Hematopoietic multipotent progenitor cell treated with erythropoietin and hydrocortisone succinate and interleukin-3 and kit ligand, for 17 days (in vitro differentiated cells): ENCODE measurements at regions not wholly inside any gene's neighbourhood (a gene's known extent, or its start where the extent isn't known, plus 50 kb on each side); places are given as distances from the start of the nearest gene placed in this dataset.

ENCODE experiments used
- DNase-seq: peaks from one replicate; pipeline ENCODE4 v3.0.0-alpha.2; 2015; ENCODE audit warnings: low spot score

- no peak for DNase-seq
Measured at GRCh38 chr5:6236170-6236793, 142.1 kb downstream of the MED10 start.

DNA sequence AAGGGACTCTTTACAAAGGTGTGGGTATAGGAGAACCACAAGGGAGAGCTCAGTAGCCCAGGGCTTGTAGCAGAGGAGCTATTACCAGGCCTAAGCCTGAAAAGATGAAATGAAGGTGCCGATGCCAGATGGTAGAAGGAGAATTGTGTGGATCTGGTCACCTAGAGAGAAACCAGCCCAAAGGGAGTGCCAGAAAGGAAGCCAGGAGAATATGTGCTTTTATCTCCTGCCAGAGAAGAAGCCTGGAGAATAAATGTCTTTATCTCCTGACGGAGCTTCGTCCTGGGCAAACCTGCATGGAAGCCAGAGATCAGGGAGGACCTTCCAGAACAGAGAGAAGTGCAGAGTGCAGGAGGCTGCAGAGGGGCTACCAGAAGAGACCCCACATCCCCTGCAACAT is 142.6 kb downstream of the MED10 start:
- DNase-seq, result no peak

DNA sequence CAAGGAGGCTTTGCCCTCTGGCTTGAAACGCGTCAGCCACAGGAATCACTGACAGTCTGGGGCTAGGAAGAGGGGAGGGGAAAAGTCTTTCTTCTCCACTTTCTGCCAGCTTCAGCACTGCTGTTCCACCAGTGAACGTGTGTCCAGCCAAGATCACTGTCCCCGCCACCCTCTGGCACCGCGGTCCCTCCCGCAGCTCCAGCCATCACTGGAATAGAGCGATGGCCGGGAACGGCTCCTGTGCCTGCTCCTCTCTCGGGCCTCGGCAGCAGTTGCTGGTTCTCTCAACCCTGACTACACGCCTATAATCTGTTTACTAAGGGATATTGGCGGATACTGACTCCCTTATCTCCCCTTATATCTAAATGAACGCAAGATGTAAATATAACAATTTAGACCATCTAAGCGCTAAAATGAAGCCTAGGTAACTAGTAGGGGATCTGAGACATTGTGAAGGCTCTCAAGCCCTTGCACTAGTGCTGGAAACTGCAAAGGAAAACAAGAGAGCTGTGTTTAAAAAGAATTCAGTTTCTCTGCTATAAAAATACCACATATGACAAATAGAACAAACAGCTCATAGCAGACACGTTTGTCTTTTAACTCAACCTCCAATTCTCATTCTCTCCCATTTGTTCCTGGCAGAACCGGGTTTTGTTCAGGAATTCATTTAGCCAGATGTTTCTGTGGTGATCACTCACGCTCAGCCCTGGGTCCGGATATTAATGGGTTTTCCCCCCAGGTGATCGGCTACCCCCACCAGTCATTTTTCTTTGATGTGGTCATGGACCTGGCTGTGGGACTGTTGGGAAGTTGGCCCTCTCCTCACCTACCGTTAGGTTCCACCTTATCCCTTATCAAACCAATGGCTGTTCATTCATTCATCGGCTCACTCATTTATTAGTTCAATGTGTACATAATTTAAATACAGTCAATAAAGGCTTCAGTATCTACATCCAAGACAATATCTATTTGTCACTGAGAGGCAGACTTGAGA is 149.8 kb downstream of the MED10 start:
- no peak for DNase-seq

GRCh38 chr5:6225121-6225607 is 153.2 kb downstream of the MED10 start:
- DNase-seq, result no peak

- no peak for DNase-seq
Measured at GRCh38 chr5:6224406-6224805, 153.9 kb downstream of the MED10 start.

DNA sequence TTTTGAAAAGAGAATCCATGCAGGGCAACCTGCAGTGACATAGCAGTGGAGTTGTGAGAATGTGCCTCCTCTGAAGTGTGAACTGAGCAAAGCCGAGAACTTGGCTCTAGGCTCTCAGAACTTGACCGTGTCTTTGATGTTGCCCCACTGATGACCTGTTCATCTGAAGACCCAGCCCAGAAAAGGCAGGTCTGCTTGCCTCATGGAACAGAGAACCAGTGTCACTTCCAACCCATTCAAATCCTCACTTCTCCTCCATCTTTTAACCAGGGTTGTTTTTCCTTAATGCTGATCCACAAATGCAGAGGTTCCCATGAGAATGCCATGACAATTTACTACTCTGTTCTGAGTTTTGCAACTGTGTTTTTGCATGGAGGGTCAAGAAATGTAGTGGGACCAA is 155.4 kb downstream of the MED10 start:
- DNase-seq, result no peak

- DNase-seq, result no peak
Measured at GRCh38 chr5:6222121-6222520, 156.2 kb downstream of the MED10 start.

- no peak for DNase-seq
Measured at GRCh38 chr5:6221141-6221626, 157.2 kb downstream of the MED10 start.

DNA sequence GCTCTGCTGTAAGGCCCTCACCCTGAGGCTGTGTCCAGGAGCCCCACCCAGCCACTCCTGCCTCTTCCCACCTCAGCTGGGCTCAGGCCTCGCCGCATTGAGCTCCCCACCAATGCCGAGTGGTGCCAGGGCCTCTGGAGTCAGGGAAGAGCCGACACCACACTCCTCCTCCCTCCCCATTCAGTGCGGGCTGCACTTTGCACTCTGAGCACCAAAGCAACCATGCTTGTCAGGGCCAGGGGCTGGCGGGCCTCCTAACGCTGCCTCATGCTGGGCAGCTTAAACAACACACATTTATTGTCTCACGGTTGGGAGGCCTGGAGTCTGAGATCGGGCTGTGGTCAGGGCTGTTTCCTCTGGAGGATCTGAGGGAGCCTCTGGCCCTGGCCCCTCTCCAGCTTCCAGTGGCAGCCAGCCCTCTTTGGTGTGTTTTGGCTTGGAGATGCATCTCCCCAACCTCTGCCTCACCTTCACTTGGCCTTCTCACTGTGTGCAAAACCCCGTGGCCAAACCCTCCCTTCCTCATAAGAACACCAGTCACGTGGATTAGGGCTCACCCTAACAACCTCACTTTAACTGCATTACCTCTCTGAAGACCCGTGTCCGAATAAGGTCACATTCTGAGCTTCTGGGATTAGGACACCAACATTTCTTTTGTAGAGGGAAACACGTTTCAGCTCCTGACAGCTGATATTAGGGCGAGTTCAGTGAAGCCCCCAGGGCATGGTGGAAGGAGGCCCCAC is 157.8 kb downstream of the MED10 start:
- DNase-seq, result no peak

- no peak for DNase-seq
Measured at GRCh38 chr5:6218517-6218916, 159.8 kb downstream of the MED10 start.

- DNase-seq, result no peak
Measured at GRCh38 chr5:6218116-6218515, 160.2 kb downstream of the MED10 start.

DNA sequence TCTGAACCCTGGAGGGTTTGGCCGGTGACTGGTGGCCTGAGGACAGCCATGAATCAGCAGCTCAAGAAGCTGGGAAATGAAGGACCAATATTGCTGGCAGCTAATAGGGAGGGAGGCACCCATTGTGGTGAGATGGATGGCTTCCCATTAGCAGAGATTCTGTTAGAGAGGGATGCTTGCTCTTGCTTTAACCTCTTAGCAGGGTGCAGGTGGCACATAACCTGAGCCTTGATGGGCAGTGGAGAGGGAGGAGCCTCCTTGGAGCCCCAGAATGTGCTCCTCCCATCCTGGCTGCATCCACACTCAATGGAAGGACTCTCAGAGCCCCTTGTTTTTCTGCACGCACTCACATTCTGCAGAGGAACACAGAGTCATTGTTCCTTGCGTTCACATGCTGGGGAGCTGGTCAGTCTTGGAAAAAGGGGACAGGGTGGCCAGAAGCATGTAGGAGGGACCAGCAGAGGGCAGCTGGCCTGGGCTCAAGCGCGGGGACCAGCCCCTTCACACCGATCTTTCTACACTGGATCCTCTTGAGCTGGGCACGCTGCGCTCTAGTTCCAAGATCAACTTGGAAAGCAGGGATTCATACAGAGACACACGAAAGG is 161.8 kb downstream of the MED10 start:
- DNase-seq, result no peak

GRCh38 chr5:6215891-6216290 is 162.5 kb downstream of the MED10 start:
- DNase-seq, result no peak

- DNase-seq, result no peak
Measured at GRCh38 chr5:6212244-6212643, 166.1 kb downstream of the MED10 start.

DNA sequence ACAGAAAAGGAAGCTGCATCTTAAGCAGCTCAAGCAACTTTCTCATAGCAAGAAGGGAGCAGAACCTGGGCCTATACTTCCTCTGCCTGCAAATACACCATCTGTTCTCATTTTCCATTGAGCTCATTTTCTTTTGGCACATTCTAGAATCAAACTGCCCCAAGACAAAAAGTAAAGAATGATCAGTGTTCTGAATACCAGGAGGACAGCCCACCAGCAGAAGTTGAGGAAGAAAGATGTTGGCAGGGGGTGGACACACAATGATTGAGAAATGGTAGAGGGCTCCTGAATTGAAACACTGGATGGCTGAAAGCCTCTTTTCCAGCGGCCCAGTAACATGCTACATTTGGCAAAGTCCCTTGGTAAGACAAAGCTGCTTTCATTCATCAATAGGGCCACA is 171.8 kb downstream of the MED10 start:
- DNase-seq, result no peak

DNA sequence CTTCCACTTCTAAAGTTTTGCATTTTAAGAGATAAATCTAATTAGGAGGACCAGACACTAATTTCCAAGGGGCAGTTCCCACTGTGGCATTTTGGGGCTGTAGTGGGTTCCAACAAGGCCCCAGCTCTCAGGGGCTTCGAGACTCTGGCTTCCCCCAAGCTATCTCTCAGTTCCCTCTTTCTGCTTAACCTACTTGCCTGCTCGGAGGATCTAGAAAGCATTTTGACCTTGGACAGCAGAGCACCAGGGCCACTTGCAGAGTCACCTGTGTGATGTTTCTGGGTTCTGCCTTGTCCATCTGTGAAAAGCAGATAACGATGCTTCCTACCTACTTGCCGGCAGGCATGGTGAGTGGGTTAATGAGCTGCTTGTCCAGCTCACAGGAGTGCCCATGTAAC is 175.4 kb downstream of the MED10 start:
- no peak for DNase-seq

DNA sequence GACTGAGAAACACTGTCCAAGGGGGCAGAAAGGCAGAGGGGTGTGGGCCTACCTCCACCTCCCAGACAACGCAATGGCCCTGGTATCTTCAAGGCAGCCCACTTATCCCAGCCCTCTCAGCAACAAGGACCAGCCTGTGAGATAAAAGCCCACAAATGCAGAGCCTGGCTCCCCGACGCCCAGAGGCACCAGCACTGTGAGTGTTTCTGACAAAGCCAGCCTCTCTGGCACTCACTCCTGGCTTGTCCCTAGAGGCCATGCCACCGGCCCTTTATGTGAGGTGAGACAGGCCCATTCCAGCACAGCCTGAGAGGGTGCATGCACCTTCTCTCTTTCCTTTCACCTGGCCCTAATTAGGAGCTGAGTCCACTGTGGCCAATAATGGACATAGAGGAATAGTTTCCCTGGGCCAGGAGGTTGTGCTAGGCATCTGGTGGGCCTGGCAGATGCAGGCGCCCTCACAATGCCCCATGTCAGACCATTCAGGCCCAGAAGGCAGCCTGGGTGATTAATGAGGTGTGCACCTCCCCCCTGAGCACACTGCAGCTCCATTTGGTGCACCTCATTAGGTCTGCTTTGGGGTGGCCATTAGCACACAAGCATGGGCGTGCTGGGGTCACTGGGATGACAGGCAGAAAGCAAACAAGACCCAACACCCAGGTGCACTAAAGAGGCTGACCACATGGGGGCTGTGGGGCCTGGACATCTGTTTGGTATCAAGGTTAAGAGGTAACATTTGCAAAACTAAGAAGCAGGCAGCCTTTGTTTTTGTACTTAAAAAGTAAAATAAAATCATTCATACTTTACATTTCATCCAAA is 176.0 kb downstream of the MED10 start:
- no peak for DNase-seq

DNA sequence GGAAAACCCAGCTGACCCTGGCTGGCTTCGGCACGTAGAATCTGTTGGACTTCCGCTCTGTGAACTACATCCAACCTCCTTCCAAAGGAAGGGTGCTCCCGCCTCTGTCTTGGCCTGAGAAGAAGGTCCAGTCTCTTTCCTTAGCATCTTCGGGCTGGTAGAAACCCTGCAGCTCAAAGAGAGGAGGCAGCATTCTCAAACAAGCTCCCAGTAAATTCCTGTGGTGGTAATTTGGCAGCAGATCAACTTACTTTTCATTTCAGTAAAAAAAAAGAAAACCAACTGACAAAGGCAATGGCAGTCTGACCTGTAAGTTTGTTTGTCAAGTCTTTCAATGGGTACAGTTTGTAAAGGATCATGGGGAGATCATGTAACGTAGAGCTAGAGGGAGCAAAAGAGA is 176.7 kb downstream of the MED10 start:
- no peak for DNase-seq

DNA sequence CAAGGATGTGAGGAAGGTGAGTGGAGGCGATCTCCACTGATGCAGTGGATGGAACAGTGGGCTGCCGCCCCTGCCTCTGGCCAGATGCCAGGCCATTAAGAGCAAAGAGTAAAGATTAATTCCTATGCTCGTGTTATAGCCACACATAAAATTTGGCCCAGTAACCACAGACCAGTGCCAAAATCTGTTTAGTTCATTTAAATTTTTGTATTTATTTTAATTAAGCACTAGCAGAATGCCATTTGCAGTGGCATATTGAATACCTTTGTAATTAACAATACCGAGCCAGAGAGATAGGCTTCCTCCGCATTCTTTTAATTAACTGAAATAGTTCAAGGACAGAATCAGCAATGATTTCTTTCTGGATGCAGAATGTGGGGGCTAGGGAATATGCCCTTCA is 179.8 kb downstream of the MED10 start:
- no peak for DNase-seq

GRCh38 chr5:6197427-6197826 is 180.9 kb downstream of the MED10 start:
- no peak for DNase-seq

DNA sequence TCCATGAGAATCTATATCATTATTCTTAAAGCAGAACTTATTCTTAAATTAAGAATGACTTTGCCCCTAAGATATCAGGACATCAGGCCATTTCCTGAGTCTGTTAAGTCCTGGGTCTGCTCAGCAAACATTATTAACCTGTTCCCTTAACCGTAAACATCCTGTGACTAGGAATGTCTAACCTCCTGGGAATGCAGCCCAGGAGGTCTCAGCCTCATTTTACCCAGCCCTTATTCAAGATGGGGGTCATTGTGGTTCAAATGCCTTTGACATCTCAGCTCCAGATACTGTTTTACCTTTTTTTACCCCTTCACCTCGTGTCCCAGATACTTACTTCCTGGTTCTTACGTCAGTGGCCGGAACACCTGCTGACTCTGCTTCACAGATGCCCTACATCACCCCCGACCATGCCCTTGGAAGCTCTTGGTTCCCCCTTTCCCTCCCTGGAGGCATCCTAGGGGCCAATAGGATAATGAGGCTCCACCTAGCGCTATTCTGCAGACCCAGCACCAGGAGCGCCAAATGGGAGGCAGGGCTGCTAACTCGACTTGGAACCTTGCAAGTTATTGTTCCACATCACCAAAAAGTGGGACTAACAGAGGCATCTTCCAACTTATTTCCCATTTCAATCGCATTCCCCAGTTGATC is 182.5 kb downstream of the MED10 start:
- no peak for DNase-seq
